ENCODE measurements at regions not wholly inside any gene's neighbourhood (a gene's known extent, or its start where the extent isn't known, plus 50 kb on each side); places are given as distances from the start of the nearest gene placed in this dataset.

GRCh38 chr11:95508219-95508890 is 277.4 kb upstream of the SESN3 start:
- no peak for DNase-seq

GRCh38 chr11:95507794-95508193 is 276.8 kb upstream of the SESN3 start:
- peak; percentile 3 for DNase-seq

GRCh38 chr11:95506777-95507176 is 275.8 kb upstream of the SESN3 start:
- DNase-seq = no peak

GRCh38 chr11:95505927-95506426 is 275.0 kb upstream of the SESN3 start:
- no peak for DNase-seq

GRCh38 chr11:95503047-95503446 is 272.0 kb upstream of the SESN3 start:
- no peak for DNase-seq

- no peak for DNase-seq
Measured at GRCh38 chr11:95502522-95502921, 271.5 kb upstream of the SESN3 start.

GRCh38 chr11:95501761-95502266 is 270.8 kb upstream of the SESN3 start:
- DNase-seq = no peak

GRCh38 chr11:95500466-95500865 is 269.5 kb upstream of the SESN3 start:
- DNase-seq = no peak

- no peak for DNase-seq
Measured at GRCh38 chr11:95499516-95500135, 268.6 kb upstream of the SESN3 start.

- DNase-seq = no peak
Measured at GRCh38 chr11:95498722-95499425, 267.9 kb upstream of the SESN3 start.

GRCh38 chr11:95496901-95497300 is 265.9 kb upstream of the SESN3 start:
- no peak for DNase-seq

GRCh38 chr11:95495706-95496105 is 264.7 kb upstream of the SESN3 start:
- DNase-seq = no peak

GRCh38 chr11:95494856-95495255 is 263.9 kb upstream of the SESN3 start:
- DNase-seq = no peak

GRCh38 chr11:95494167-95494566 is 263.2 kb upstream of the SESN3 start:
- no peak for DNase-seq

- no peak for DNase-seq
Measured at GRCh38 chr11:95490625-95491024, 259.6 kb upstream of the SESN3 start.

- no peak for DNase-seq
Measured at GRCh38 chr11:95487938-95488337, 256.9 kb upstream of the SESN3 start.

- DNase-seq = no peak
Measured at GRCh38 chr11:95487391-95487790, 256.4 kb upstream of the SESN3 start.

- DNase-seq = no peak
Measured at GRCh38 chr11:95486979-95487378, 256.0 kb upstream of the SESN3 start.

GRCh38 chr11:95486466-95486865 is 255.5 kb upstream of the SESN3 start:
- DNase-seq = no peak

- DNase-seq = no peak
Measured at GRCh38 chr11:95485115-95485900, 254.3 kb upstream of the SESN3 start.

- DNase-seq = no peak
Measured at GRCh38 chr11:95483339-95483738, 252.3 kb upstream of the SESN3 start.

- DNase-seq = no peak
Measured at GRCh38 chr11:95478003-95478402, 247.0 kb upstream of the SESN3 start.

GRCh38 chr11:95469258-95469657 is 238.3 kb upstream of the SESN3 start:
- no peak for DNase-seq

Measured in CD4-positive, alpha-beta T cell treated with Interleukin-10 for 1 hour (primary cell).